ENCODE measurements at regions not wholly inside any gene's neighbourhood (a gene's known extent, or its start where the extent isn't known, plus 50 kb on each side); places are given as distances from the start of the nearest gene placed in this dataset.

GRCh38 chr11:92839450-92839849 is 130.0 kb upstream of the MTNR1B start:
- no peak for TF ChIP-seq POLR2AphosphoS5 (IDR thresholded peaks at IDR 0.05; ENCODE audit: low read depth, low read length)
- TF ChIP-seq POLR2A (IDR thresholded peaks at IDR 0.05; ENCODE audit: low read depth, low read length), result no peak
